Esophagus squamous epithelium (tissue), 5 donors: ENCODE measurements at regions not wholly inside any gene's neighbourhood (a gene's known extent, or its start where the extent isn't known, plus 50 kb on each side); places are given as distances from the start of the nearest gene placed in this dataset.

Experiments used
- DNase-seq: peaks from one replicate; lab custom pipeline; 2025; lab: John Stamatoyannopoulos, UW
- H3K27ac ChIP-seq, 4 donors: fragments of 200-600 bp; sonication (generic); one replicate each; pipeline ENCODE4 v1.5.1; 2016 to 2019; ENCODE audit warnings: mild to moderate bottlenecking in 1 of 4
- H3K27me3 ChIP-seq, 4 donors: fragments of 200-600 bp; sonication (generic); 1 replicate in 3 of 4; 2 replicates in 1 of 4; pipeline versions ENCODE4 v1.5.1 to v1.6.0; 2017 to 2021; ENCODE audit warnings: antibody characterized with exemption in 1 of 4
- H3K36me3 ChIP-seq, 3 donors: fragments of 200-600 bp; sonication (generic); one replicate each; pipeline ENCODE4 v1.5.1; 2016 to 2019
- H3K4me1 ChIP-seq, 3 donors: fragments of 200-600 bp; sonication (generic); one replicate each; pipeline ENCODE4 v1.5.1; 2017 to 2019
- H3K4me3 ChIP-seq, 4 donors: fragments of 200-600 bp; sonication (generic); 1 replicate in 3 of 4; 2 replicates in 1 of 4; pipeline ENCODE4 v1.5.1; 2016 to 2019; ENCODE audit warnings: mild to moderate bottlenecking in 2 of 4, moderate library complexity in 1 of 4
- H3K9me3 ChIP-seq, 3 donors: fragments of 200-600 bp; sonication (generic); one replicate each; pipeline ENCODE4 v1.5.1; 2016 to 2019
- POLR2A ChIP-seq, 4 donors: fragments of 450-650 bp; IDR thresholded peaks; one replicate each; pipeline ENCODE4 v1.6.1; 2017; ENCODE audit warnings: antibody characterized with exemption in 4 of 4, mild to moderate bottlenecking in 4 of 4, moderate library complexity in 3 of 4
- WGBS, 2 donors: methylation state at CpG; one replicate each; pipeline ENCODE4 v1.1.5; 2018; 5-methylcytosine and 5-hydroxymethylcytosine counted together
- intact Hi-C: fragments of 100-400 bp; cut with DNase I; formaldehyde crosslinking; loops from one replicate; pipeline ENCODE4 v1.15.0; 2022
- TF ChIP-seq, protein P1 (sequence below), 6 experiments: fragments of 450-650 bp in 4 of 6; fragments of 200-600 bp in 2 of 6; sonication (generic) in 2 of 6; IDR thresholded peaks; one replicate each; pipeline ENCODE4 v1.5.1; 2016 to 2019; ENCODE audit warnings: antibody characterized with exemption in 6 of 6, mild to moderate bottlenecking in 4 of 6, moderate library complexity in 4 of 6
- donor health status: DM: yes; HTN: yes; CAD: no.

DNA sequence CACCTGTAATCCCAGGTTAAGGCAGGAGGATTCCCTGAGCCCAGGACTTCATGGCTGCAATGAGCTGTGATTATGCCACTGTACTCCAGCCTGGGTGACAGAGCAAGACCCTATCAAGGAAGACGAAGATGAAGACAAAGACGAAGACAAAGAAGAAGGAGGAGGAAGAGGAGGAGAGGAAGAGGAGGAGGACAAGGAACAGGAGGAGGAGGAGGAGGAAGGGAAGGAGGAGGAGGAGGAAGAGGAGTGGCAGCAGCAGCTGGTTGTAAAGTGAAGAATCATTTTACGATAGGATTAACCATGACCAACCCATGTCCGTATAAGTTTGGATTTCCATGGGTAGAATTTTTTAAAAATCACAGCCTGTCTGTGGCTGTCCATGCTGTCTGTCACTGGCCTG, 316.8 kb upstream of the TNRC6C start:
- DNase-seq = no peak
- 79 to 83% methylated on average over 4 of the region's 4 CpGs for WGBS, 2 donors
- H3K4me3 ChIP-seq = no peak overlapping the region
- H3K4me1 ChIP-seq = peaks cover 0 to 11% (median 0%) of the 10 kb centered on the region in 3 donors
- H3K36me3 ChIP-seq = no peaks in the 10 kb centered on the region
- intact Hi-C loops = no loop called here
- no peaks in the 10 kb centered on the region for H3K9me3 ChIP-seq
- TF ChIP-seq POLR2A (IDR thresholded peaks at IDR 0.05) = no peak
- TF ChIP-seq, protein P1, sequence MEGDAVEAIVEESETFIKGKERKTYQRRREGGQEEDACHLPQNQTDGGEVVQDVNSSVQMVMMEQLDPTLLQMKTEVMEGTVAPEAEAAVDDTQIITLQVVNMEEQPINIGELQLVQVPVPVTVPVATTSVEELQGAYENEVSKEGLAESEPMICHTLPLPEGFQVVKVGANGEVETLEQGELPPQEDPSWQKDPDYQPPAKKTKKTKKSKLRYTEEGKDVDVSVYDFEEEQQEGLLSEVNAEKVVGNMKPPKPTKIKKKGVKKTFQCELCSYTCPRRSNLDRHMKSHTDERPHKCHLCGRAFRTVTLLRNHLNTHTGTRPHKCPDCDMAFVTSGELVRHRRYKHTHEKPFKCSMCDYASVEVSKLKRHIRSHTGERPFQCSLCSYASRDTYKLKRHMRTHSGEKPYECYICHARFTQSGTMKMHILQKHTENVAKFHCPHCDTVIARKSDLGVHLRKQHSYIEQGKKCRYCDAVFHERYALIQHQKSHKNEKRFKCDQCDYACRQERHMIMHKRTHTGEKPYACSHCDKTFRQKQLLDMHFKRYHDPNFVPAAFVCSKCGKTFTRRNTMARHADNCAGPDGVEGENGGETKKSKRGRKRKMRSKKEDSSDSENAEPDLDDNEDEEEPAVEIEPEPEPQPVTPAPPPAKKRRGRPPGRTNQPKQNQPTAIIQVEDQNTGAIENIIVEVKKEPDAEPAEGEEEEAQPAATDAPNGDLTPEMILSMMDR (IDR thresholded peaks at IDR 0.05) = no peak
- H3K27ac ChIP-seq = no peak overlapping the region
- H3K27me3 ChIP-seq = peaks cover 0 to 83% (median 0%) of the 10 kb centered on the region in 4 donors

DNA sequence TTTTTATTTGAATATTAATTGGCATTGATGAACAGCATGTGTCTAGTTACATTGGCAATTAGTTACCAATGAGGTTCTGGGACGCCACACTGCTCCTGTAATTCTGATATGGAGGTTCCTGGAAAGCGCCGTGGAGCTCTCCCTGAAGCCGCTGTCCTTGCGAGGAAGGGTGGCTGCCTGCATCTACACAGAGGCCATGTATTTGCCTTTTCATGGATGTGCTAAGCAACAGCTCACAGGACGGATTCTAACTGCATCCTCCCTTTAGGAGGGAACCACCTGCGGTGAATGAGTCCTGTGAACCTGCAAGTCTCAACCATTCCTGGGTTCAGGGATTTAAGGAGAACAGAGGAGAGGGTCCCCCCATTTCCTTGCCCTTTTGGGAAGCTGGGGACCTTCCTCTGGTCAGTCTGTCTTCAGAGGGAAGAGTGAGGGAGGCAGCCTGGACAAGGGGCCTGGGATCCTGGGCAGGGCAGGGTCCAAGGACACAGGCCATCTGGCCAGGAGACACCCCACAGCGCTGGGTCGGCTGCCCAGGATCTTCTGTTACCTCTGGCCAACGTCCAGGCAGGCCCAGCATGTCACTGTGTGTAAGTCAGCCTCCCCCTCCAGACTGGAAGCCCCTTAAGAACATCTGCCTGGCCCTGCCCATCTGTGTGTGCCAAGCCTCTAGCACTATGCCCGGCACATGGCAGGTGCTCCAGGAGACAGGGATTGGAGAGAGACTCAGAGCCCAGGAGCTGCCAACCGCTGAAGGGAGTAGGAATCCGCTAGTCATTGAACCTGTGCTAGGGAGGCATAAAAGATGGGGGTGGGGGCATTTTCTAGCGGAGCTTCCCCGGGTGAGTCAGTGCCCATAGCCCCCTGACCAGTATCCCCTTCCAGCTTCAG, 314.1 kb upstream of the TNRC6C start:
- Histone ChIP-seq H3K4me1 (peaks cover 0 to 11% (median 0%) of the 10 kb centered on the region in 3 donors), H3K27ac (no peak overlapping the region), H3K9me3 (no peaks in the 10 kb centered on the region), H3K36me3 (no peaks in the 10 kb centered on the region), H3K27me3 (peaks cover 0 to 56% (median 0%) of the 10 kb centered on the region in 4 donors), H3K4me3 (no peak overlapping the region)
- intact Hi-C loops = no loop called here
- no peak for DNase-seq
- TF ChIP-seq, protein P1 (IDR thresholded peaks at IDR 0.05) = no peak
- TF ChIP-seq POLR2A (IDR thresholded peaks at IDR 0.05) = no peak
- WGBS, 2 donors = 64 to 76% methylated on average over 7 to 10 of the region's 15 CpGs

DNA sequence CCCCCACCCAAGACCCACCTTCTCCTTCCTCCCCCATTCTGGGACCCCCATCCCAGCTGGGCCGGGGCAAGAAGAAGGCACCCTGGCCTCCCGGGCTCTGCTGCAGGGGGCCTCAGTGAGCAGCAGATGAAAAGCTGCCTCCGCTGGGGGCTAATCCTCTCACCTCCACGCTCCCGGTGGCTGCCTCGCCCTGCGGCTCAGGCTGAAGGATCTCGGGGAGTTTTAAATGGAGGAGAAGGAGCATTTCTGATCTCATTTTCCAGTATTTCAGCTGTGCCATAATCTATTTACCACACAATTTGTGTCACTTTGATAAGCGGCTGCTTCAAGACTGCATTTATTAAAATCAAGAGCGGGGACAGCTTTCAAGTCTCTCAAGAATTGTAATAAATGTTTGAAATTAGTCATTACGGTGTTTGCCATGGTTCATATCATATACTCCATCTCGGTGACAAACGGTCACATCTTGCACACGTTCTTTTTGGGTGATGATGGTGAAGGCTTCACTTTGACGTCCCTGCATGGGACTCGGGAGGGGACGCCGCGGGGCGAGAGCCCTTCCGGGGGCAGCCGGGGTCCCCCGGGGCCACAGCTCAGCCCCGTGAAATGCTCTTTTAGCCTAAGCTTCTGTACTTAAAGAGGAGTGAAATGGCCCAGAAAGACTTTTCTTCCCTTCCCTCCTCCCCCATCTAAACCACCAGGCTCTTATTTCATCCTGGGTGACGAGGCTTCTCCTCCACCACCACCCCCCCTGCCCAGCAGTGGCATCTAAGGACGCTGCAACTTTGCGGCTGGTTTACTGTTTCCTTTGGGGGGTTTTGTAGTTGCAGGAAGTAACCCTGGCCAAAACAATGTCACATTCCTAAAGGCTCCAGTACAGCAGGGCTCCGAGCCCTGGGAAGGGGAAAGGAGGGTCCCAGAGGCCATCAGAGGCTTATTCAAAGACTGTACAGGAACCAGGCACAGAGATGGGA, 313.1 kb upstream of the TNRC6C start:
- TF ChIP-seq, protein P1 (IDR thresholded peaks at IDR 0.05) = peak in 1 of 6 experiments; percentile 6
- no peak for TF ChIP-seq POLR2A (IDR thresholded peaks at IDR 0.05)
- H3K36me3 ChIP-seq = no peaks in the 10 kb centered on the region
- H3K4me3 ChIP-seq = peak overlapping the region in 1 of 4 donors; percentile 32
- WGBS, 2 donors = 33 to 45% methylated on average over 14 to 24 of the region's 28 CpGs
- peaks cover 0 to 48% (median 0%) of the 10 kb centered on the region in 4 donors for H3K27me3 ChIP-seq
- no peaks in the 10 kb centered on the region for H3K9me3 ChIP-seq
- H3K27ac ChIP-seq = no peak overlapping the region
- peaks cover 0 to 11% (median 0%) of the 10 kb centered on the region in 3 donors for H3K4me1 ChIP-seq
- intact Hi-C loops = no loop called here
- no peak for DNase-seq

DNA sequence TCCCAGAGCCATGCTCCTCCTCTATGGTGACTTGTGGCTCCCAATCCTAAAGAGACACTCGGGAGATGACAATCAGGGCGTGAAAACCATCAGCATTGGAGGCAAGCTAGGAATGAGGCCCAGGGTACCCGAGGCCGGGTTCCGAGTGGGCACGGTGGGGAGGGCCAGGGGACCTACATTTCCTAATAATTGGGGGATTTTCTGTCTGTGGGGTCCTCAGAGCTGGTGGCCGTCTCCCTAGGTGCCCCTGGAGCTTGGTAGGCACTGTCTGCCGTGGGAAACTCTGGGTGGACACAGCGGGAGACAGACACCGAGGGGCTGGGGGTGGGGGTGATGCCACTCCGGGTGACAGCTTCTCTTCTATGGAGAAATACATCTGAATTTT, 312.5 kb upstream of the TNRC6C start:
- no peak overlapping the region for H3K27ac ChIP-seq
- 0 to 71% methylated on average over 1 to 11 of the region's 11 CpGs for WGBS, 2 donors
- H3K4me3 ChIP-seq = no peak overlapping the region
- TF ChIP-seq POLR2A (IDR thresholded peaks at IDR 0.05) = no peak
- TF ChIP-seq, protein P1 (IDR thresholded peaks at IDR 0.05) = no peak
- no peaks in the 10 kb centered on the region for H3K36me3 ChIP-seq
- H3K27me3 ChIP-seq = peaks cover 0 to 41% (median 0%) of the 10 kb centered on the region in 4 donors
- H3K4me1 ChIP-seq = peaks cover 0 to 11% (median 0%) of the 10 kb centered on the region in 3 donors
- DNase-seq = no peak
- intact Hi-C loops = no loop called here
- H3K9me3 ChIP-seq = no peaks in the 10 kb centered on the region
